ENCODE measurements at regions not wholly inside any gene's neighbourhood (a gene's known extent, or its start where the extent isn't known, plus 50 kb on each side); places are given as distances from the start of the nearest gene placed in this dataset.

DNA sequence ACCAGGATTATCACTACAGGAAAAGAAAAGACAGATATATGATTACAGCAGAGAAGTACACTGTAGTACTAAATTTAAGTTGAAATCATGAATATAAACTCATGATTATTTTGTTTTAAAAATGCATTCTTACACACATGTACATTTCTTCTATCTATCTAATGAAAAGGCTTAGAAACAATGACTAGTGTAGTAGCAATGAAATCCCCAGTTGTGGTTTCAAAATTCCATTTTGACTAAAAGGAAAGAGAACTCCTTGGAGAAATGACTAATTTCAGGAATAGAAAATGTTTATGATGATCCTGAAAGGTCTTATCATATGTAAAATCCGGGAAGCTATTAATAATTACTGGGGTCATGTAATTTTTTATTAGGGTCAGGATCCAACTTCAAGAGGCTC is 195.0 kb upstream of the STARD13 start:
- TF ChIP-seq, protein P1, sequence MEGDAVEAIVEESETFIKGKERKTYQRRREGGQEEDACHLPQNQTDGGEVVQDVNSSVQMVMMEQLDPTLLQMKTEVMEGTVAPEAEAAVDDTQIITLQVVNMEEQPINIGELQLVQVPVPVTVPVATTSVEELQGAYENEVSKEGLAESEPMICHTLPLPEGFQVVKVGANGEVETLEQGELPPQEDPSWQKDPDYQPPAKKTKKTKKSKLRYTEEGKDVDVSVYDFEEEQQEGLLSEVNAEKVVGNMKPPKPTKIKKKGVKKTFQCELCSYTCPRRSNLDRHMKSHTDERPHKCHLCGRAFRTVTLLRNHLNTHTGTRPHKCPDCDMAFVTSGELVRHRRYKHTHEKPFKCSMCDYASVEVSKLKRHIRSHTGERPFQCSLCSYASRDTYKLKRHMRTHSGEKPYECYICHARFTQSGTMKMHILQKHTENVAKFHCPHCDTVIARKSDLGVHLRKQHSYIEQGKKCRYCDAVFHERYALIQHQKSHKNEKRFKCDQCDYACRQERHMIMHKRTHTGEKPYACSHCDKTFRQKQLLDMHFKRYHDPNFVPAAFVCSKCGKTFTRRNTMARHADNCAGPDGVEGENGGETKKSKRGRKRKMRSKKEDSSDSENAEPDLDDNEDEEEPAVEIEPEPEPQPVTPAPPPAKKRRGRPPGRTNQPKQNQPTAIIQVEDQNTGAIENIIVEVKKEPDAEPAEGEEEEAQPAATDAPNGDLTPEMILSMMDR (IDR thresholded peaks at IDR 0.05; ENCODE audit: low read depth, low read length, missing input control): no peak
- TF ChIP-seq, protein P2, sequence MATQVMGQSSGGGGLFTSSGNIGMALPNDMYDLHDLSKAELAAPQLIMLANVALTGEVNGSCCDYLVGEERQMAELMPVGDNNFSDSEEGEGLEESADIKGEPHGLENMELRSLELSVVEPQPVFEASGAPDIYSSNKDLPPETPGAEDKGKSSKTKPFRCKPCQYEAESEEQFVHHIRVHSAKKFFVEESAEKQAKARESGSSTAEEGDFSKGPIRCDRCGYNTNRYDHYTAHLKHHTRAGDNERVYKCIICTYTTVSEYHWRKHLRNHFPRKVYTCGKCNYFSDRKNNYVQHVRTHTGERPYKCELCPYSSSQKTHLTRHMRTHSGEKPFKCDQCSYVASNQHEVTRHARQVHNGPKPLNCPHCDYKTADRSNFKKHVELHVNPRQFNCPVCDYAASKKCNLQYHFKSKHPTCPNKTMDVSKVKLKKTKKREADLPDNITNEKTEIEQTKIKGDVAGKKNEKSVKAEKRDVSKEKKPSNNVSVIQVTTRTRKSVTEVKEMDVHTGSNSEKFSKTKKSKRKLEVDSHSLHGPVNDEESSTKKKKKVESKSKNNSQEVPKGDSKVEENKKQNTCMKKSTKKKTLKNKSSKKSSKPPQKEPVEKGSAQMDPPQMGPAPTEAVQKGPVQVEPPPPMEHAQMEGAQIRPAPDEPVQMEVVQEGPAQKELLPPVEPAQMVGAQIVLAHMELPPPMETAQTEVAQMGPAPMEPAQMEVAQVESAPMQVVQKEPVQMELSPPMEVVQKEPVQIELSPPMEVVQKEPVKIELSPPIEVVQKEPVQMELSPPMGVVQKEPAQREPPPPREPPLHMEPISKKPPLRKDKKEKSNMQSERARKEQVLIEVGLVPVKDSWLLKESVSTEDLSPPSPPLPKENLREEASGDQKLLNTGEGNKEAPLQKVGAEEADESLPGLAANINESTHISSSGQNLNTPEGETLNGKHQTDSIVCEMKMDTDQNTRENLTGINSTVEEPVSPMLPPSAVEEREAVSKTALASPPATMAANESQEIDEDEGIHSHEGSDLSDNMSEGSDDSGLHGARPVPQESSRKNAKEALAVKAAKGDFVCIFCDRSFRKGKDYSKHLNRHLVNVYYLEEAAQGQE (IDR thresholded peaks at IDR 0.05): no peak
- no peak for TF ChIP-seq GABPA (IDR thresholded peaks at IDR 0.05 in 1 of 2, conservative IDR thresholded peaks at IDR 0.05 in 1 of 2)
- TF ChIP-seq, protein P3, sequence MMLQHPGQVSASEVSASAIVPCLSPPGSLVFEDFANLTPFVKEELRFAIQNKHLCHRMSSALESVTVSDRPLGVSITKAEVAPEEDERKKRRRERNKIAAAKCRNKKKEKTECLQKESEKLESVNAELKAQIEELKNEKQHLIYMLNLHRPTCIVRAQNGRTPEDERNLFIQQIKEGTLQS (IDR thresholded peaks at IDR 0.05): no peak
